HG03045 (cell line): ENCODE measurements at regions not wholly inside any gene's neighbourhood (a gene's known extent, or its start where the extent isn't known, plus 50 kb on each side); places are given as distances from the start of the nearest gene placed in this dataset.
"Not testable (repeated sequence)": the region's sequence is repeated elsewhere in the genome, so short reads cannot be mapped to it uniquely, and the experiment has no call there.

Experiments used
- ATAC-seq: cut with Tn5 transposase; IDR thresholded peaks from one replicate; pipeline ENCODE4 v1.9.1; 2021; ENCODE audit warnings: mild to moderate bottlenecking, moderate library complexity; ENCODE audit not compliant: unreplicated experiment

GRCh38 chr13:86569119-86569518, 769.9 kb upstream of the SLITRK6 start:
- no peak for ATAC-seq

- no peak for ATAC-seq
Measured at GRCh38 chr13:86569974-86570373, 770.8 kb upstream of the SLITRK6 start.

DNA sequence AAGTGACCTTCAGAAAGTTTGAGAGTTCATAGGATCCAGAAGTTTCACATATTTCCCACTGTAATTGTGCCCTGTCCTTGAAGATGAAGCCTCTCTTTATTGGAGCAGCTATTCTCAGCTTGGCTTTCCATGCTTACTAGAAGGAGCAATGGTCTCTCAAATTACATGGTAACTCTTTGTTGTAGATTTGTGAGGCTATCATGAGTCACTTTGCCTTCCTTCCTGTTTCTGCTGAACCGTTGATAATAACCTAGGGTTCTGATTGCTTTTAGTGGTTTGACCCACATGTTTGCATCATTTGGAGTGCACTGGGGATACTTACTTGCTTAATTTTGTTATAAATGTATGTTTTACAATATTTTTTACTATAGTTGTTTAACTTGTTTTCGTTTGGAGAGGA, 772.9 kb upstream of the SLITRK6 start:
- no peak for ATAC-seq

DNA sequence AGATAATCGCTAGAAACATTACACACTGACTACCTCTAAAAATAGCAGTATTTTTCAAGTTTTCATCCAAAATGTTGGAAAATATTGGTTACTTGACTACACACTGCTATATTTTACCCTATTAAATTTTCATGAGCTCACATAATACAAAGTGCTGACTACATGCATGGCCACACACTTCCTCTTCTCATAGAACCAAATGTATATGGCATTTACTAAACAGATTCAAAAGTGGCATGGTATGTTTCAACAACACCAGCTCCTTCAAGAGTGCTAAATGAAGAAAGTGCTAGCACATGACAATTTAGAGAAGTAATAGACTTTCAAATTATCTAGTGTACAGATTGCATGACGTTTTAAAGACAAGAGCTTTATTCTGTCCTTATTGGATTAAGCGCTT, 780.4 kb upstream of the SLITRK6 start:
- ATAC-seq, result no peak

DNA sequence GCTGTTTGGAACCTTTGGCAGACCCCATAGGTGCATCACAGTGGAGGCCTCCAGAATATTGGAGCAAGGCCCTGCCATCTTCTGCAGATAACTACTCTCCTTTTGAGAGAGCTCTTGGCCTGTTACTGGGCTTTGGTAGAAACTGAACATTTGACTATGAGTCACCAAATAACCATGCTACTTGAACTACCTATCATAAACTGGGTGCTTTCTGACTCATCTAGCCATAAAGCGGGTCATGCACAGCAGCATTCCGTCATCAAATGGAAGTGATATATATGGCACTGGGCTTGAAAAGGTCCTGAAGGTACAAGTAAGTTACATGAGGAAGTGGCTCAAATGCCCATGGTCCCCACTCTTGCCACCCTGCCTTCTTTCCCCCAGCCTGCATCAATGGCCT, 782.5 kb upstream of the SLITRK6 start:
- no peak for ATAC-seq

DNA sequence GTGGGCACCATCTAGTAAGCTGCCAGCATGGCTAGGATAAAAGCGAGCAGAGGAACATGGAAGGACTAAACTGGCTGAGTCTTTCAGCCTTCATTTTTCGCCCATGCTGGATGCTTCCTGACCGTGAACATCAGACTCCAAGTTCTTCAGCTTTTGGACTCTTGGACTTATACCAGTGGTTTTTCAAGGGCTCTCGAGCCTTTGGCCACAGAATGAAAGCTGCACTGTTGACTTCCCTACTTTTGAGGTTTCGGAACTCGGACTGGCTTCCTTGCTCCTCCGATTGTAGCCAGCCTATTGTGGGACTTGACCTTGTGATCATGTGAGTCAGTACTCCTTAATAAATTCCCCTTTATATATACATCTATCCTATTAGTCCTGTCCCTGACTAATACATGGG, 785.1 kb upstream of the SLITRK6 start:
- ATAC-seq, result no peak

GRCh38 chr13:86585835-86586234, 786.6 kb upstream of the SLITRK6 start:
- no peak for ATAC-seq

DNA sequence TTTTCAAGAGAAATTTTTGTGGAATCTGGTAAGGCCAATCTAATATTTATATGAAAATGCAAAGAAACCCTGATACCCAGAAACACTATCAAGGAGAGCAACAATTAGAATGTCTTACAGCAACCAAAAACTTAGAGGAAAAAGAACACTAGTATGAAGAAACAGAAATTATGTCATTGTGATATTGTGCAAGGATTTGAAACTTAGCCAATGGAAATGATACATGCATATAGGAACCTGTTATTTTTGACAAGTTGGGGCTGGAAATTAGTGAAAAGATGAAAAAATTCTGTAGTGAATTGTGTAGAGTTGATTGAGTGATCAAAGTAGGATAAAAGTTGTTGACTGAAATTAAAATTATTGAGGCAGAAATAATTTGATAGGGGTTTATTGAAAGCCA, 792.6 kb upstream of the SLITRK6 start:
- no peak for ATAC-seq

GRCh38 chr13:86601351-86601750, 802.1 kb upstream of the SLITRK6 start:
- ATAC-seq, result no peak

- no peak for ATAC-seq
Measured at GRCh38 chr13:86606264-86606663, 807.0 kb upstream of the SLITRK6 start.

- no peak for ATAC-seq
Measured at GRCh38 chr13:86608701-86609100, 809.5 kb upstream of the SLITRK6 start.

- no peak for ATAC-seq
Measured at GRCh38 chr13:86633346-86633745, 834.1 kb upstream of the SLITRK6 start.

DNA sequence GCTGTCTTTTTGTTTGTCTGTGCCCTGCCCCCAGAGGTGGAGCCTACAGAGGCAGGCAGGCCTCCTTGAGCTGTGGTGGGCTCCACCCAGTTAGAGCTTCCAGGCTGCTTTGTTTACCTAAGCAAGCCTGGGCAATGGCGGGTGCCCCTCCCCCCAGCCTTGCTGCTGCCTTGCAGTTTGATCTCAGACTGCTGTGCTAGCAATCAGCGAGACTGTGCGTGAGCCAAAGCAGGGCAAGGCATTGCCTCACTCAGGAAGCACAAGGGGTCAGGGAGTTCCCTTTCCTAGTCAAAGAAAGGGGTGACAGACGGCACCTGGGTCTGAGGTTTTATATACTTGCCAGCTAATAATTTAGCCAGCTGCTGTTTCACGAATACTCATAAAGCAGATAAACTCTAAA, 852.0 kb upstream of the SLITRK6 start:
- not testable (repeated sequence) for ATAC-seq

DNA sequence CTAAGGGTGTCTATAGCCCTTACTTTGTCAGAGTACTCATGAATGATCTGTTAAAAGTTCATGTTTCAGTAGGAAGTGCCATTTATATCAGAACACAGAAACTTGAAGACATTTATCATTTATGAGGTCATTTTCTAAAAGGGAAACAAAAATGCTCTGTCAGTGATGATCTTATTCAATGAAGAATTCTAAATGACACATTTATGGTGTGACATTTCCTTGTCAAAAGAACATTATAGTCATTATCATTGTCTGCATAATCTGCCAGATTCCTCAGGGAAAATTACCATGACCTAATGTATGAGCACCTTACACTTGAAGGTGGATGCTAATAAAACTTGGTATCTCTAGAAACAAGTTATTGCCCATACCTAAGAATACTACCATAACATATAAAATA, 853.8 kb upstream of the SLITRK6 start:
- ATAC-seq, result no peak

GRCh38 chr13:86655561-86655960, 856.3 kb upstream of the SLITRK6 start:
- ATAC-seq, result no peak

- ATAC-seq, result no peak
Measured at GRCh38 chr13:86660090-86660489, 860.9 kb upstream of the SLITRK6 start.

GRCh38 chr13:86665842-86666241, 866.6 kb upstream of the SLITRK6 start:
- no peak for ATAC-seq

GRCh38 chr13:86673931-86674431, 874.8 kb upstream of the SLITRK6 start:
- no peak for ATAC-seq

DNA sequence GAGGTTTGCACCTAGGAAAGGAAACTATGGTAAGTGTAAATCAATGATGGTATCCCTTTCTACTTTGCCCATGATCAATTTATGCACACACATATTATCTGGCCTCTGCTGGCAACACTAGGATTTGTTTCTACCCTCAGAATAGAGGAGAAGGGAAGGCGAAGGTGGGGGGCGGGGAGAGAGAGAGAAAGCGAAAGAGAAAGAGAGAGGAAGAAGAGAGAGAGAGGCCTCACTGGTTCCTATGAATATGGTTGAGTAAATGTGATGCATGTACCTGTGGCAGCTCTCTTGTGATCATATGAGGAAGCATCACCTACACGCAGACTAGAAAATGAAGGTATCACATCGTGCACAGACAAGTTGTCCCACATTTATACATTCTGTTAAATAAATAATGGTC, 882.0 kb upstream of the SLITRK6 start:
- no peak for ATAC-seq

DNA sequence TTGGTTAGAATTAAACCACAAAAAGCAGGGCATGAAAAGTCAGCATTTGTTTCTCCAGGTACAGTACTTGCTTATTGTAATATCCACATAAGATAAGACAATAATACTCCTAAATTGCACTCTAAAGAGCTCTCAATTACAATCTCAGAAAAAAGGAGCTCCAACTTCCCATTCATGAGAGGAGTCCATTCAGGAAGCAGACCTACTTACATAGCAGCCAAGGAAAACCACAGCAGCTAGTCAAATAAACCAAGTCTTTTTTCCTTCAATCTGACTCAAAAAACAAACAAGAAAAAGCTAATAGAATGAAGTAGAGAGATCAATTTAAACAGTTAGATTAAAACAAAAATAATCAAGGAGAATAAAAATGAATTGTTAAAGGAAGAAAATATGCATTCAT, 885.2 kb upstream of the SLITRK6 start:
- ATAC-seq, result no peak

DNA sequence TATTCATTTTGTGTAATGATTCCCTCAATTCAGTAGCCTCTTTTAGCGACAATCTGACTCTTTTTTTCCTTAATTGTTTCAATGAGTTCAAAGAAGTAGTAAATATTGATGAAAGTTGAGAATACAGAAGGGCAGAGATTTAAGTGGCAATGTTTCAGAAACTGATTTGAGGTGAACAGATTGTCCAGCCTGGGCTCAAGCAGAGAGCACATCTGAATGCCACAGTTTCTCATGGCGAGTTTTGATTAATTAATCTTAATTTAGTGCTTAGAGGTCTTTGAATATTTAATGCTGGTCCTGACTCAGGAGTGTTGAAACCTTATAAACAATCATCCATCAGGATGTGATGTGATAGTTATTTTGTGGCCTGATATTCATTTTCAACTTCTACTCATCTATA, 890.7 kb upstream of the SLITRK6 start:
- no peak for ATAC-seq

- ATAC-seq, result no peak
Measured at GRCh38 chr13:86692291-86692690, 893.1 kb upstream of the SLITRK6 start.

DNA sequence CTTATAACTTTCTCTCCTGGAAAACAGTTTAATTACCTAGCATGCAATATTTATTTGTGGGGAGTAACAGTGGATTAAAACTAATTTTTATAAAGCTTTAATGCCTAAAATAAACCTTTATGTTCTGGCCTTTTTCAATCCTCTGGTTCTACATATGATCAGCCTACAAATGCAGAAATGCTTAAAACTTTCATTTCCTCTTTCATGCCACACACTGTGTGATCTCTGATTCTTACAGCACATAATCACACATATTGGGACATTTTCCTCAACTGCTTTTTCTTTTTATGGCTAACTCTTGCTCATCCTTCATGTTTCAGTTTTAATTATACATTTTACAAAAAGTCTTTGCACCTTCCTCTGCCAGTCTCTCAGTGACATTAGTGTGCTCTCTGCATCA, 910.8 kb upstream of the SLITRK6 start:
- no peak for ATAC-seq

GRCh38 chr13:86710896-86711295, 911.7 kb upstream of the SLITRK6 start:
- ATAC-seq, result no peak
